SU-DHL-6 (cell line): ENCODE measurements at regions not wholly inside any gene's neighbourhood (a gene's known extent, or its start where the extent isn't known, plus 50 kb on each side); places are given as distances from the start of the nearest gene placed in this dataset.

Experiments
- H2AFZ ChIP-seq: fragments of 200-600 bp; sonication (generic); 2 replicates; pipeline ENCODE4 v1.6.1; 2014; ENCODE audit warnings: low read depth, mild to moderate bottlenecking, moderate library complexity, mixed read lengths, antibody characterized with exemption, low read length; ENCODE audit not compliant: severe bottlenecking
- H3F3A ChIP-seq: fragments of 200-600 bp; shearing (Covaris generic); 2 replicates; pipeline ENCODE4 v1.6.0; 2016; ENCODE audit warnings: antibody characterized with exemption, mild to moderate bottlenecking; ENCODE audit not compliant: insufficient read depth
- H3K27ac ChIP-seq: fragments of 200-600 bp; sonication (generic); 2 replicates; pipeline ENCODE4 v1.5.1; 2016; ENCODE audit warnings: low read depth, mild to moderate bottlenecking, low read length, moderate library complexity, mixed read lengths
- H3K27me3 ChIP-seq: fragments of 200-600 bp; sonication (generic), shearing (Covaris generic); 2 replicates; pipeline ENCODE4 v1.6.0; 2014; ENCODE audit warnings: mild to moderate bottlenecking, low read length
- H3K36me3 ChIP-seq: fragments of 200-600 bp; sonication (generic); 2 replicates; pipeline ENCODE4 v1.6.1; 2014; ENCODE audit warnings: mild to moderate bottlenecking, low read length, mixed read lengths
- H3K4me2 ChIP-seq: fragments of 300-600, 200-600 bp; shearing (Covaris generic), sonication (generic); 2 replicates; pipeline ENCODE4 v1.6.0; 2014; ENCODE audit warnings: low read length, low read depth, mild to moderate bottlenecking; ENCODE audit not compliant: poor library complexity, severe bottlenecking
- H3K4me3 ChIP-seq: fragments of 200-600 bp; sonication (generic); 2 replicates; pipeline ENCODE4 v1.5.1; 2014; ENCODE audit warnings: antibody characterized with exemption, low read length, mild to moderate bottlenecking, mixed read lengths; ENCODE audit not compliant: insufficient read depth, poor library complexity, severe bottlenecking
- H3K79me2 ChIP-seq: fragments of 200-600 bp; sonication (generic); 2 replicates; pipeline ENCODE4 v1.6.1; 2014; ENCODE audit warnings: mild to moderate bottlenecking, low read length, moderate library complexity; ENCODE audit not compliant: insufficient read depth
- H3K9ac ChIP-seq: fragments of 200-600 bp; sonication (generic); 2 replicates; pipeline ENCODE4 v1.7.0; 2014; ENCODE audit warnings: mild to moderate bottlenecking, low read length
- H3K9me2 ChIP-seq: fragments of 200-600 bp; sonication (generic); replicated peaks from 2 replicates; pipeline ENCODE4 v1.6.1; 2014; ENCODE audit warnings: low read length; ENCODE audit not compliant: insufficient read depth
- H3K9me3 ChIP-seq: fragments of 200-600 bp; sonication (generic); 2 replicates; pipeline ENCODE4 v1.6.1; 2014; ENCODE audit warnings: low read length, mixed read lengths; ENCODE audit not compliant: insufficient read depth
- H4K20me1 ChIP-seq: fragments of 200-600 bp; sonication (generic); 2 replicates; pipeline ENCODE4 v1.6.1; 2014; ENCODE audit warnings: low read depth, mild to moderate bottlenecking, antibody characterized with exemption, low read length, moderate library complexity, mixed read lengths
- CTCF ChIP-seq: fragments of 200-600 bp; sonication (generic); IDR thresholded peaks from one replicate; pipeline ENCODE4 v1.5.1; 2017; ENCODE audit warnings: antibody characterized with exemption, mild to moderate bottlenecking, low read length, moderate library complexity; ENCODE audit not compliant: insufficient read depth, poor library complexity, severe bottlenecking
- EZH2phosphoT487 ChIP-seq: fragments of 200-600 bp; sonication (generic), shearing (Covaris generic); conservative IDR thresholded peaks from 2 replicates; pipeline ENCODE4 v1.6.1; 2018; ENCODE audit warnings: mild to moderate bottlenecking, antibody characterized with exemption, low read length, moderate library complexity, mixed read lengths

DNA sequence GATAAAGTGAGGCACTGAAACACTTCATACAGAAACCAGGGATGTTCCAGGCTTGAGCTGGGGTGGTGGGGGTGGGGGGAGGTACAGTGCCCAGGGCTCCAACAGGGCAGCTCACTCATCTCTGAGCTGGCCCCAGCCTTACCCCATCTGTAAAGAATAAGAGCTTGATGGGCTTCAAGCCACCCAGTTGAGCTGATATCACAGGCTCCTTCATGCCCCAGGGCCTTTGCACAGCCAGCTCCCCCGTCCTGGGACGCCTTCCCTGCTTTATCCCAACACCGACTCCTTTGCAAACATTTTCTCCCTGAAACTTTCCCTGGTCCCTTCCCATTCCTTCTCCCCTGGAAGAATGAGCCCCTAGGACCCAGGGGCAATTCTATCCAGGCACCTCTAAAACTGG lies 261.7 kb downstream of the PARN start:
- Histone ChIP-seq H3K27ac (no peak overlapping the region), H3K9me3 (no peaks in the 10 kb centered on the region), H3K36me3 (no peaks in the 10 kb centered on the region), H3K9ac (no peak overlapping the region), H2AFZ (no peak overlapping the region), H3K4me2 (no peak overlapping the region), H3K9me2 (no peaks in the 10 kb centered on the region), H3K4me3 (no peak overlapping the region), H3F3A (no peaks in the 10 kb centered on the region), H3K79me2 (no peaks in the 10 kb centered on the region), H3K27me3 (no peaks in the 10 kb centered on the region), H4K20me1 (no peaks in the 10 kb centered on the region)
- TF ChIP-seq EZH2phosphoT487 (no peak), CTCF (no peak)

DNA sequence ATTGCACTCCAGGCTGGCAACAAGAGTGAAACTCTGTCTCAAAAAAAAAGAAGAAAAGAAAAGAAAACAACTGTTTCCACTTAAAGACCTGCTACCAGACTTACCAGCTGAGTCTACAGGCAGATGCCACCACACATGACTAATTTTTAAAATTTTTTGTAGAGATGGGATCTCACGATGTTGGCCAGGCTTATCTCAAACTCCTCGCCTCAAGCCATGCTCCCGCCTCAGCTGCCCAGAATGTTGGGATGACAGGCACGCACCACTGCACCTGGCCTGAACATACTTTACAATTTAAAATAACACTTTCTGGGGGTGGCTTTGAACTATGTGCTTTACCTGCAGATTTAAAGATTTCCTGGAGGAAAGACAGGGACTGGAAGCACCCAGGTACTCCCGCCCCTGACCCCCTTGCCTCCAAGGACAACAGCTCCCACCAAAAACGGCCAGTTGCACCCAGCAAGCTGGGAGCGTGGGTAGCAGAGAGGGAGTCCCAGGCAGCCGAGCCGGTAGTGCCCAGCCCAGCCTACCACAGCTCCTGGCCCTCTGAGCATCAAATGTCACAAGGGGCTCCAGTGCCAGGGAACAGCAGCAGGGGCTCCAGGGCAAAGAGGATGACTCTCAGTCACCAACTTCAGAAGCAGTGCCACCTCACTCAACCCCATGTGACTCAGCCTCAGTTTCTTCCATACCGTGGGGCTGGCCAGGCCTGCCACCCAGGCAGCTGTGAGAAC lies 262.9 kb downstream of the PARN start:
- Histone ChIP-seq H3K36me3 (no peaks in the 10 kb centered on the region), H3K9ac (no peak overlapping the region), H2AFZ (no peak overlapping the region), H3F3A (no peaks in the 10 kb centered on the region), H4K20me1 (no peaks in the 10 kb centered on the region), H3K9me2 (no peaks in the 10 kb centered on the region), H3K27ac (no peak overlapping the region), H3K79me2 (no peaks in the 10 kb centered on the region), H3K4me2 (no peak overlapping the region), H3K27me3 (no peaks in the 10 kb centered on the region), H3K9me3 (no peaks in the 10 kb centered on the region), H3K4me3 (no peak overlapping the region)
- TF ChIP-seq EZH2phosphoT487 (no peak), CTCF (no peak)

GRCh38 chr16:14366447-14366846 lies 263.6 kb downstream of the PARN start:
- no peak overlapping the region for H3K4me3 ChIP-seq
- no peaks in the 10 kb centered on the region for H3K79me2 ChIP-seq
- no peak overlapping the region for H2AFZ ChIP-seq
- no peak overlapping the region for H3K4me2 ChIP-seq
- no peaks in the 10 kb centered on the region for H3K36me3 ChIP-seq
- H3K27me3 ChIP-seq: no peaks in the 10 kb centered on the region
- H3K9me2 ChIP-seq: no peaks in the 10 kb centered on the region
- TF ChIP-seq EZH2phosphoT487 (no peak), CTCF (no peak)
- no peaks in the 10 kb centered on the region for H4K20me1 ChIP-seq
- no peak overlapping the region for H3K27ac ChIP-seq
- H3K9me3 ChIP-seq: no peaks in the 10 kb centered on the region
- no peaks in the 10 kb centered on the region for H3F3A ChIP-seq
- no peak overlapping the region for H3K9ac ChIP-seq
